Lower leg skin (tissue), 4 donors: ENCODE measurements at regions not wholly inside any gene's neighbourhood (a gene's known extent, or its start where the extent isn't known, plus 50 kb on each side); places are given as distances from the start of the nearest gene placed in this dataset.

Experiments used
- DNase-seq, 2 donors: peaks; one replicate each; pipeline ENCODE4 v3.0.0-alpha.2; 2019; ENCODE audit warnings: low spot score in 2 of 2
- H3K4me3 ChIP-seq: fragments of 200-600 bp; sonication (generic); 2 replicates; pipeline ENCODE4 v1.5.1; 2017; ENCODE audit warnings: mild to moderate bottlenecking, low read depth; ENCODE audit not compliant: poor library complexity, severe bottlenecking
- POLR2A ChIP-seq, 2 donors: fragments of 450-650 bp; IDR thresholded peaks; one replicate each; pipeline ENCODE4 v1.6.1; 2016 to 2017; ENCODE audit warnings: antibody characterized with exemption in 2 of 2, mild to moderate bottlenecking in 1 of 2, moderate library complexity in 1 of 2
- WGBS, 2 donors: methylation state at CpG; one replicate each; pipeline ENCODE4 v1.1.5; 2018; 5-methylcytosine and 5-hydroxymethylcytosine counted together
- intact Hi-C: fragments of 100-400 bp; cut with DNase I; formaldehyde crosslinking; loops from one replicate; pipeline ENCODE4 v1.15.0; 2023; ENCODE audit warnings: low total_unique reads
- TF ChIP-seq, protein P1 (sequence below), 3 donors: fragments of 450-650 bp; IDR thresholded peaks; one replicate each; pipeline ENCODE4 v1.5.1; 2016; ENCODE audit warnings: antibody characterized with exemption in 3 of 3, mild to moderate bottlenecking in 3 of 3, moderate library complexity in 2 of 3

DNA sequence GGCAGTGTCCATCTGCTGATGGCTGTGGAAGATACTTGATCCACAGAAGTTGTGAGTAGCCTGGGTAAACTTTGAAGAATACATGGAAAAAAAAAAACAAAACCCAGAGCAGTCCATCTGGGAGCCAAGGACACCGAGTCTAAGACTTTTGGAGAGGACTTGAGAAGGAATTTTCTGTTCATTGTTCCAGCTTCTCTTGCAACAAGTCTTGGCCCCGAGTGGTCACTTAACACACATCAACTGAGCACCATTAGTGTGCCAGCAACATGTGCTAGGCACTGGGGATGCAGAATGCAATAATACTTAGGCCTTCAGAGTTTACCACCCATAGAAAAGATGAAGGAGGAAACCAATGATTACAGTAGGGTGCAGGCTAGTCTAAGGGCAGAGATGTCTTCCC is 266.7 kb downstream of the EMP1 start:
- intact Hi-C loops, result no loop called here
- no peak for DNase-seq
- 54 to 58% methylated on average over 2 of the region's 2 CpGs for WGBS, 2 donors
- no peak for TF ChIP-seq POLR2A (IDR thresholded peaks at IDR 0.05)
- TF ChIP-seq, protein P1, sequence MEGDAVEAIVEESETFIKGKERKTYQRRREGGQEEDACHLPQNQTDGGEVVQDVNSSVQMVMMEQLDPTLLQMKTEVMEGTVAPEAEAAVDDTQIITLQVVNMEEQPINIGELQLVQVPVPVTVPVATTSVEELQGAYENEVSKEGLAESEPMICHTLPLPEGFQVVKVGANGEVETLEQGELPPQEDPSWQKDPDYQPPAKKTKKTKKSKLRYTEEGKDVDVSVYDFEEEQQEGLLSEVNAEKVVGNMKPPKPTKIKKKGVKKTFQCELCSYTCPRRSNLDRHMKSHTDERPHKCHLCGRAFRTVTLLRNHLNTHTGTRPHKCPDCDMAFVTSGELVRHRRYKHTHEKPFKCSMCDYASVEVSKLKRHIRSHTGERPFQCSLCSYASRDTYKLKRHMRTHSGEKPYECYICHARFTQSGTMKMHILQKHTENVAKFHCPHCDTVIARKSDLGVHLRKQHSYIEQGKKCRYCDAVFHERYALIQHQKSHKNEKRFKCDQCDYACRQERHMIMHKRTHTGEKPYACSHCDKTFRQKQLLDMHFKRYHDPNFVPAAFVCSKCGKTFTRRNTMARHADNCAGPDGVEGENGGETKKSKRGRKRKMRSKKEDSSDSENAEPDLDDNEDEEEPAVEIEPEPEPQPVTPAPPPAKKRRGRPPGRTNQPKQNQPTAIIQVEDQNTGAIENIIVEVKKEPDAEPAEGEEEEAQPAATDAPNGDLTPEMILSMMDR (IDR thresholded peaks at IDR 0.05), result no peak
- no peak overlapping the region for H3K4me3 ChIP-seq

GRCh38 chr12:13462450-13462849 is 265.9 kb downstream of the EMP1 start:
- intact Hi-C loops, result no loop called here
- DNase-seq, result no peak
- WGBS, 2 donors, result 73 to 83% methylated on average over 3 of the region's 3 CpGs
- TF ChIP-seq, protein P1 (IDR thresholded peaks at IDR 0.05), result no peak
- no peak for TF ChIP-seq POLR2A (IDR thresholded peaks at IDR 0.05)
- no peak overlapping the region for H3K4me3 ChIP-seq

DNA sequence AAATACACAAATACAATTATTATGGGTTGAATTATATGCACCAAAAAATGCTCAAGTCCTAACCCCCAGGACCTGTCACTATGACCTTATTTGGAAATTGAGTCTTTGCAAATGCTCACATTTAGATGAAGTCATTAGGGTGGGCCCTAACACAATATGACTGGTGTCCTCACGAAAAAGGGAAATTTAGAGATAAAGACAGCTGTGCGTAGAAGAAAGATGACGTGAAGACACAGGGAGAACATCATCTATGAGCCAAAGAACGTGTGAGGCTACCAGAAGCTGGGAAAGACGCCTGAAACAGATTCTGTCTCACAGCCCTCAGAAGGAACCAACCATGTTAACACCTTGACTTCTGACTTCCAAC is 259.2 kb downstream of the EMP1 start:
- 78 to 84% methylated on average over 5 of the region's 5 CpGs for WGBS, 2 donors
- DNase-seq, result no peak
- H3K4me3 ChIP-seq, result no peak overlapping the region
- TF ChIP-seq POLR2A (IDR thresholded peaks at IDR 0.05), result no peak
- TF ChIP-seq, protein P1 (IDR thresholded peaks at IDR 0.05), result no peak
- intact Hi-C loops, result no loop called here

- no peak overlapping the region for H3K4me3 ChIP-seq
- WGBS, 2 donors, result 76 to 84% methylated on average over 3 of the region's 3 CpGs
- intact Hi-C loops, result no loop called here
- no peak for DNase-seq
- TF ChIP-seq POLR2A (IDR thresholded peaks at IDR 0.05), result no peak
- TF ChIP-seq, protein P1 (IDR thresholded peaks at IDR 0.05), result no peak
These were observed 258.7 kb downstream of the EMP1 start for GRCh38 chr12:13454991-13455777.

DNA sequence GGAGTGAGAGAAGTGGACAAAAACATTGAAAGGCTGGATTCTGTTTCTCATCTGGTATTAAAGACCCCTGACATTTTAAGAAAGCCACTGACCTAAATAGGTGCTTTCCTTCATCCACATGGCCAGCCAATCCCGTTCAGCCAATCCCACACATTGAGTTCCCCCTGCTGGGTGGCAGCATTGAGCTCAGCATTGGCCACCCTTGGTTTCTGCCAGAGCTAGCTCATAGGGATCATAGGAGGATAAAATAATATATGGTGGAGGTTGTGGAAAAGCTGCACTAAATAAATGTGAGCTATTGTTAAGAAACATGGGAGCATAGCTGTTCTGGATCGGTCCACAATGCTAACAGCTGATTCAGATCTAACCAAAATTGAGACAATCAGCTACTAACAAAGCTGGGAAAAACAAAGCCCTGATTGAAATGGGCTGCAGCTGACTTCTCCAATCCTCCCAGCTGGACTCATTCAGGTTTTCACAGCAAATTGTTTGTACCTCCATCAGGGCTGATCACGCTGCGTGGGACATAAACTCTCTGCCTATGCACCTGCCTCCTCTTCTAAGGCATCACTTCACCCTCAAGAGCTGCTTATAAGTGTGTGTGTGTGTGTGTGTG is 256.5 kb downstream of the EMP1 start:
- TF ChIP-seq, protein P1 (IDR thresholded peaks at IDR 0.05), result no peak
- TF ChIP-seq POLR2A (IDR thresholded peaks at IDR 0.05), result no peak
- intact Hi-C loops, result no loop called here
- WGBS, 2 donors, result 84% methylated on average over 4 of the region's 4 CpGs
- no peak for DNase-seq
- H3K4me3 ChIP-seq, result no peak overlapping the region
